HG03521 (cell line): ENCODE measurements at regions not wholly inside any gene's neighbourhood (a gene's known extent, or its start where the extent isn't known, plus 50 kb on each side); places are given as distances from the start of the nearest gene placed in this dataset.

ENCODE experiments used
- ATAC-seq: cut with Tn5 transposase; IDR thresholded peaks from one replicate; pipeline ENCODE4 v1.9.1; 2021; ENCODE audit warnings: mild to moderate bottlenecking, moderate library complexity; ENCODE audit not compliant: unreplicated experiment

DNA sequence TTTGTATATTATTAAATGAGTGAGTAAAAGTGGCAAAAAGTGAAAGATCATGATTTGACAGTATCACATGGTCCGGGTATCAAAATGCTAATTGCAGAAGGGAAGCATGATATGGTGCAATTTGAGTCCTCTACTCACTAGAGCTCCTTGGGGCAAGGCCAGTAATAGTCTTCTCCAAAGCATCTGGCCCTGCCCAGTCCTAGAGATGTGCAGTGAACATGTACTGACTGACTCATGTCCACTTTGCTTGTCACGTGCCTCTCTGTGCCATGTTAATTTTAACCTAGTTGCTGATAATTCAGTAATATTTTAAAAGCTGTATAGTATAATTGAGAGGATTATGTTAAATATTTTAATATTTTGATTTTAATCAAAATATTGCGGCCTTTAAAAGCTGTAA lies 54.6 kb upstream of the TENM3 start:
- ATAC-seq = no peak

DNA sequence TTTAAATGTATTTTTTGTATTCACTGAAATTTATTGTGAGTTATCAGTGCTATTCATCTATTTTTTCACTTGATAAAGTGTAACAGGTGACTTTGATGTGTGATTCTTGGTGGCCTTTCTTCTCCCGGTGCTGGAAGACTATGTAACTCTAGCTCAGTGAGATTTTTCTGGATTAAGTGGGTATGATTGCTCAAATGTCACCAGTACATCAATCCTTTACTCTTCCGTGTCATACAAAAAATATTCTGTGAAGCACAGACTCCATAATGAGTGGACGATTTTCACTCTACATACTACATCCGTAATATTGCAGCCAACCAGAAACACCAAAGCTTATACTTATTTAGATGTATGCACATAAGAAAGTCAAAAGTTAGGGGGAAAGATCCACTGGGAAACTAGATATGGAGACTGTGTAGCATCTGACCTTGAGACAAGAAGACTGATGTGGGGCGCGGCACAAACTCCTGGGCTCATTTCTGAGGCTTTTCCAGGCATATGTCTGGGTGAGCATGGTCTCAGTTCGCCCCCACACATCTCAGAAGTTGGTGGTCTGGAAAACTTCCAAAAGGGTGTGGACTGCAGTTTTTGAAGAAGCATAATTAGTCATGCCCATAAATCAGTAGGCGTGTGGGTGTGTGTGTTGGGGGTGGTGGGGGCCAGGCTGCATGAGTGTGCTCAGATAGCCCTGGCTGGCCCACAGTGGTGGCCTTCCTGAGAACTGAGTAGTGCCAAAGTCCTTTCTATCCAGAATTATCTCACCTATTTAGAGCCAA lies 53.9 kb upstream of the TENM3 start:
- no peak for ATAC-seq

DNA sequence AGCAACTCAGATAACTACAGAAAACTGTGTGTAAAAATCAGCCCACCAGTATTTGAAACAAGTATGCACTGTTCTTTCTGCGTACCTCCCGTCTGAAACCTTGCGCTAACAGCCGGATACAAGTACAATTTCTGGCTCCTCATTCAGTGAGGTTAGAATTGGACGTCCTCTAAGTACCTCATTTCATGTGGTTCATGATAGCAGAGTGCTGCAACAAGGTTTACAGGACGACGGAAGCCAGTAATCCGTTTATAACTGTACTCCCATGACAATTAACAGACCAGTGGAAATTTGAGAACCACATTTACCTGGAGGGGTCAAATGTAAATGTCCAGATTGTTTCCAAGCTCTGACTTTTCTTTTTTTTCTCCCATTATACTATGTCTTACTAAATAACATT lies 52.9 kb upstream of the TENM3 start:
- ATAC-seq = no peak

DNA sequence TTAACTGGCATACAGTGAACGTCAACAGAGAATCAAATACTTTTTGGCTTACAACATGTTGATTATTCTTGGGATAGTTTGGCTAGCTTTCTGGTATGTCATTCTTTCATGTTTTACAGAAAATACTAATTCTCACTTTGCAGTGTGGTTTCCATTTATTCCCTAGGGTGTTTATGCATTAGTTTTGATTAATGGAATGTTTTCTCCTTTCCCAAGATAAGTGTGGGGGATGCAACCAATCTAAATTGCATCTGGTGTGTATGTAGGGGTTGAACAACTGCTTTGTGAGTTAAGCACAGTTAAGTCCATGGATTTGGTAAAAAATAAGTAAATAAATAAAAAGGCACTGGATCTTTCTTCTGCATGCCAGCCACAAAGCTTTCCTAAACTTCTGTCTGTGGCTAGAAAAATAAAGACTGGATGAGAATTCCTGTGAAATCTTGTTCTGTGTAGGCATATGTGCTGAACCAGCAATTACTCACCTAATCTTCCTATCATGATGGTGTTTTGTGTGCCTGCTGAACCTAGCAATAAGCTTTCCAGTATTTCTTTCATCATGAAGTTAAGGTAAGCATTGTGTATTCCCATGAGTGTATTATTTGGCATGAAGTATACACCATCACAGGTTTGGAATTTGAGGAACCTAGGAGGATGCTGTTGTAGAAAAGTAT lies 50.6 kb upstream of the TENM3 start:
- ATAC-seq = no peak

DNA sequence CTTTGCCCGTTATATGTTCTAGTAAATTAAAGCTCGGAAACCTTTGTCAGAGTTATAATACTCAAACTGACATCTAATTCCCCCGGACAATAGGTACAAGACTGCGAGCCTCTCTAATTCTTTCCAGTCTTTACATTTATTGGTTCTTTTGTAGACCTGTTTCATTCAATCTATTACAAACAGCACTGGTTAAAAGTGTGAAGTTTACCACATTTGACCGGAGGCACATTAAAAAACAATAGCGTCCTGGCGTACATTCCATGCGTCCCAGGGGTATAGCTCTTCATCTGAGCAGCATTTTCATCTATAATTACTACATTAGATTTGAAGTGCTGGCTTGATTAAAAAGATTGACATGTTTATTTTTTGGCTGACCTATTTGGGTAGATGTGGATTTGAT lies 49.9 kb upstream of the TENM3 start:
- no peak for ATAC-seq
